Heart left ventricle (tissue), 16 donors: ENCODE measurements at regions not wholly inside any gene's neighbourhood (a gene's known extent, or its start where the extent isn't known, plus 50 kb on each side); places are given as distances from the start of the nearest gene placed in this dataset.

Source experiments
- ATAC-seq, 4 donors: fragments of 200-7000 bp; cut with Tn5 transposase; one replicate each; pipeline ENCODE4 v1.9.1; 2020 to 2022; ENCODE audit warnings: moderate library complexity in 4 of 4, mild to moderate bottlenecking in 3 of 4, moderate number of reproducible peaks in 1 of 4
- DNase-seq, 5 donors: peaks; one replicate each; pipeline ENCODE4 v3.0.0-alpha.2; 2020
- H3K27ac ChIP-seq, 12 donors: fragments of 200-600 bp; sonication (generic) in 4 of 12; one replicate each; pipeline versions ENCODE4 v1.5.0 to v1.8.0; 2016 to 2022; ENCODE audit warnings: mild to moderate bottlenecking in 2 of 12
- H3K27me3 ChIP-seq, 9 donors: fragments of 200-600 bp; sonication (generic) in 2 of 9; one replicate each; pipeline versions ENCODE4 v1.5.1 to v1.8.0; 2016 to 2022; ENCODE audit warnings: mild to moderate bottlenecking in 3 of 9
- H3K36me3 ChIP-seq, 9 donors: fragments of 200-600 bp; sonication (generic) in 2 of 9; one replicate each; pipeline versions ENCODE4 v1.5.0 to v1.8.0; 2018 to 2022; ENCODE audit warnings: mild to moderate bottlenecking in 2 of 9
- H3K4me1 ChIP-seq, 12 donors: fragments of 200-600 bp; sonication (generic) in 4 of 12; one replicate each; pipeline versions ENCODE4 v1.5.0 to v1.8.0; 2016 to 2022; ENCODE audit warnings: mild to moderate bottlenecking in 3 of 12
- H3K4me3 ChIP-seq, 12 donors: fragments of 200-600 bp; sonication (generic) in 4 of 12; one replicate each; pipeline versions ENCODE4 v1.5.0 to v1.8.0; 2017 to 2022; ENCODE audit warnings: mild to moderate bottlenecking in 9 of 12, moderate library complexity in 4 of 12
- H3K9me3 ChIP-seq, 12 donors: fragments of 200-600 bp; sonication (generic) in 4 of 12; one replicate each; pipeline versions ENCODE4 v1.5.0 to v1.8.0; 2016 to 2022; ENCODE audit warnings: mild to moderate bottlenecking in 1 of 12
- POLR2A ChIP-seq, 2 donors: fragments of 450-650 bp; IDR thresholded peaks; one replicate each; pipeline ENCODE4 v1.6.1; 2017; ENCODE audit warnings: antibody characterized with exemption in 2 of 2, mild to moderate bottlenecking in 2 of 2, moderate library complexity in 2 of 2
- whole genome bisulfite sequencing, 4 donors: extraction: QIAGEN DNeasy Blood & Tissue Kit in 2 of 4; methylation state at CpG; one replicate each; pipeline versions ENCODE4 v1.1.5 to v1.1.7; 2013 to 2018; 5-methylcytosine and 5-hydroxymethylcytosine counted together
- intact Hi-C, 10 donors: fragments of 100-400 bp; cut with DNase I; formaldehyde crosslinking; loops; one replicate each; pipeline versions ENCODE4 v1.11.1 to v1.14.2; 2022
- TF ChIP-seq, protein P1 (sequence below), 12 donors: fragments of 200-600 bp; sonication (generic) in 4 of 12; IDR thresholded peaks; one replicate each; pipeline versions ENCODE4 v1.5.0 to v1.8.0; 2018 to 2022; ENCODE audit warnings: antibody characterized with exemption in 12 of 12, mild to moderate bottlenecking in 5 of 12
- donor health status: ischemic (EF 13 %, LVEDD 7.1; RV severe dilation, severe dysfunction).
- donor health status: healthy with polysubstance abuse.
- donor health status: DM: no; HTN: yes; CAD: no.
- donor health status: DM: no; HTN: no; CAD: no.
- donor health status: ischemic (EF 25% LVEDD 6.9; RV normal size, moderate dysfunction).
- donor health status: ischemic (EF 25% LVEDD 5.7; RV mildly dilated, moderate dysfunction).
- donor health status: healthy.
- donor health status: DM: yes; HTN: yes; CAD: no.
- donor health status: ischemic (EF 35%, LVEDD 5.7; RV mildly dilated, moderate dysfunction).
- donor health status: nonischemic (EF 11% LVEDD 7.7; RV severe dilation, severe dysfunction).
- donor health status: DM: yes; HTN: yes; CAD: no.
- donor health status: PGD.
- donor health status: ischemic (EF 29% LVEDD 5.4; RV normal size, mild dysfunction).
- donor health status: nonischemic (EF 23%, LVEDD 6.1; RV moderate dilation, normal function).

DNA sequence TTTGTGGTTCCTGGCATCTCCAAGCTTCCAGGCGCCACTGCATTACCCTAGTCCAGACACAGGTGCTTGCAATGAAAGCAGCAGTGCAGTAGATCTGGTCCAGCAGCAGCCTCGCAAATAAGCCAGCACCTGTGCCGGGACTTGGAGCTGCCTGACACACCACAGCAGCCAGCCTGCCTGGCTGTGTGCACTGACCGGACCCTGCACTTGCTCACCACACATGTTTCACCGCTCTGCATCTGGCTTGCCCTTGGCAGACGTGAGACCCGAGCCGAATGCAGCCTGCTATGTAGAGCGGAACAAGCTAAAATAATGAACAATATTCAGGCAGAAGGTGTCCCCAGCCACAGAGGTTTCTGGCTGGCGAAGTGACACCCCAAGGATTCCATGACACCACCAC, 123.6 kb upstream of the POM121L12 start:
- Histone ChIP-seq H3K9me3 (no peaks in the 10 kb centered on the region), H3K36me3 (no peaks in the 10 kb centered on the region), H3K4me1 (no peaks in the 10 kb centered on the region), H3K27ac (no peak overlapping the region), H3K4me3 (no peak overlapping the region), H3K27me3 (no peaks in the 10 kb centered on the region)
- DNase-seq = no peak
- TF ChIP-seq POLR2A (IDR thresholded peaks at IDR 0.05) = no peak
- TF ChIP-seq, protein P1, sequence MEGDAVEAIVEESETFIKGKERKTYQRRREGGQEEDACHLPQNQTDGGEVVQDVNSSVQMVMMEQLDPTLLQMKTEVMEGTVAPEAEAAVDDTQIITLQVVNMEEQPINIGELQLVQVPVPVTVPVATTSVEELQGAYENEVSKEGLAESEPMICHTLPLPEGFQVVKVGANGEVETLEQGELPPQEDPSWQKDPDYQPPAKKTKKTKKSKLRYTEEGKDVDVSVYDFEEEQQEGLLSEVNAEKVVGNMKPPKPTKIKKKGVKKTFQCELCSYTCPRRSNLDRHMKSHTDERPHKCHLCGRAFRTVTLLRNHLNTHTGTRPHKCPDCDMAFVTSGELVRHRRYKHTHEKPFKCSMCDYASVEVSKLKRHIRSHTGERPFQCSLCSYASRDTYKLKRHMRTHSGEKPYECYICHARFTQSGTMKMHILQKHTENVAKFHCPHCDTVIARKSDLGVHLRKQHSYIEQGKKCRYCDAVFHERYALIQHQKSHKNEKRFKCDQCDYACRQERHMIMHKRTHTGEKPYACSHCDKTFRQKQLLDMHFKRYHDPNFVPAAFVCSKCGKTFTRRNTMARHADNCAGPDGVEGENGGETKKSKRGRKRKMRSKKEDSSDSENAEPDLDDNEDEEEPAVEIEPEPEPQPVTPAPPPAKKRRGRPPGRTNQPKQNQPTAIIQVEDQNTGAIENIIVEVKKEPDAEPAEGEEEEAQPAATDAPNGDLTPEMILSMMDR (IDR thresholded peaks at IDR 0.05) = no peak
- intact Hi-C loops = no loop called here
- 90 to 93% (median 91%) methylated on average over 10 of the region's 10 CpGs for WGBS, 4 donors
- no peak for ATAC-seq

DNA sequence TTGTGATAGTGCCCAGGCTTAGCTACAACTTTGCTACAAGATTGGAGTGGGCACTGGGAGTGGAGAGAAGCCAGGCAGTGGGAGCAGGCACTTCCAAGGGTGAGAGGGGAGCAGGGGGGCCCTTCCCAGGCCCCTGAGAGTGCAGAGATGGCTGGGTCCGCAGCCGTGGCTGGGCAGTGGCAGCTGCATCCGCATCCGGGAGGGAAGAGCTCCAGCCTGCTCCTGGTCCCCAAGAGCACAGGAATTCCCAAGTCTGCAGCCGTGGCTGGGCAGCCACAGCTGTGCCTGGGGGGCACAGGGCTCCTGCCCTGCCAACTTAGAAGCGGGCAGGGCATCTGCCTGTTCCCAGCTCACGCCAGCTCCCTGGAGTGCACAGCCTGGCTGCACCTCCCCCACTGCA, 124.1 kb upstream of the POM121L12 start:
- intact Hi-C loops = no loop called here
- TF ChIP-seq POLR2A (IDR thresholded peaks at IDR 0.05) = no peak
- TF ChIP-seq, protein P1 (IDR thresholded peaks at IDR 0.05) = no peak
- no peak overlapping the region for H3K4me3 ChIP-seq
- no peak overlapping the region for H3K27ac ChIP-seq
- H3K4me1 ChIP-seq = no peaks in the 10 kb centered on the region
- H3K36me3 ChIP-seq = no peaks in the 10 kb centered on the region
- DNase-seq (peak in 1 of 5 donors; percentile 51), ATAC-seq (no peak)
- no peaks in the 10 kb centered on the region for H3K9me3 ChIP-seq
- no peaks in the 10 kb centered on the region for H3K27me3 ChIP-seq
- 91 to 100% (median 94%) methylated on average over 3 to 7 of the region's 7 CpGs for WGBS, 4 donors

DNA sequence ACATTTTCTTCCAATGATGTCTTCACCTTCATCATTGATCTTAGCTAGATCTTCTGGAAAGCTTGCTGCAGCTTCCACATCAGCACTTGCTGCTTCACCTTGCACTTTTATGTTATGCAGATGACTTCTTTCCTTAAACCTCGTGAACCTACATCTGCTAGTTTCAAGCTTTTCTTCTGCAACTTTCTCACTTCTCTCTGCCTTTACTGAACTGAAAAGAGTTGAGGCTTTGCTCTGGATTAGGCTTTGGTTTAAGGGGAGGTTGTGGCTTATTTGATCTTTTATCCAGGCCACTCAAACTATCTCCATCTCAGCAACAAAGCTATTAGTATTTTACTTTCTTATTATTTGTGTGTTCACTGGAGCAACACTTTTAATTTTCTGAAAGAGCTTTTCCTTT, 125.5 kb upstream of the POM121L12 start:
- intact Hi-C loops = no loop called here
- no peaks in the 10 kb centered on the region for H3K9me3 ChIP-seq
- no peaks in the 10 kb centered on the region for H3K4me1 ChIP-seq
- 74 to 88% (median 84%) methylated on average over 1 of the region's 1 CpG for WGBS, 4 donors
- H3K36me3 ChIP-seq = no peaks in the 10 kb centered on the region
- TF ChIP-seq, protein P1 (IDR thresholded peaks at IDR 0.05) = no peak
- no peak for TF ChIP-seq POLR2A (IDR thresholded peaks at IDR 0.05)
- no peak for DNase-seq
- no peak overlapping the region for H3K27ac ChIP-seq
- H3K27me3 ChIP-seq = no peaks in the 10 kb centered on the region
- ATAC-seq = no peak
- H3K4me3 ChIP-seq = no peak overlapping the region

DNA sequence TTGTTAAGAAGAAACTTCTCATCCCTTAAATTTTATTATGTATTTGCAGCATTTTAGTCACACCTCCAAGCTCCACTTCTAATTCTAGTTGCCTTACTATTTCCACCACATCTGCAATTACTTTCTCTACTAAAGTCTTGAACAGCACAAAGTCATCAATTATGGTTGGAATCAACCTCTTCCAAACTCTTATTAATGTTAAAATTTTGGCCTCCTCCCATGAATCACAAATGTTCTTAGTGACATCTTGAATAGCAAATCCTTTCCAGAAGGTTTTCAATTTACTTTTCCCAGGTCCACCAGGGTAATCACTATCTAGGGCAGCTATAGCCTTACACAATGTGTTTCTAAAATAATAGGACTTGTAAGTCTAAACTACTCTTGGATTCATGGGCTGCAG, 126.3 kb upstream of the POM121L12 start:
- Histone ChIP-seq H3K27ac (no peak overlapping the region), H3K27me3 (no peaks in the 10 kb centered on the region)

More for the DNA sequence above, 126.3 kb upstream of the POM121L12 start:
- Histone ChIP-seq H3K36me3 (no peaks in the 10 kb centered on the region), H3K9me3 (no peaks in the 10 kb centered on the region), H3K4me1 (no peaks in the 10 kb centered on the region), H3K4me3 (no peak overlapping the region)
- ATAC-seq = no peak
- intact Hi-C loops = no loop called here
- TF ChIP-seq POLR2A (IDR thresholded peaks at IDR 0.05) = no peak
- TF ChIP-seq, protein P1 (IDR thresholded peaks at IDR 0.05) = no peak
- DNase-seq = no peak
